PC-9 (cell line): ENCODE measurements at regions not wholly inside any gene's neighbourhood (a gene's known extent, or its start where the extent isn't known, plus 50 kb on each side); places are given as distances from the start of the nearest gene placed in this dataset.

Source experiments
- BruUV-seq: library from RNA; stranded (reverse); fragments of 400-500 nt; replicated peaks from 2 replicates; lab custom pipeline; 2021; lab: Mats Ljungman, UMichigan
- CTCF ChIA-PET: fragments of 300-600 bp; sonication (Branson Sonifier 250); formaldehyde crosslinking; loops from one replicate; lab custom pipeline; 2022; ENCODE audit warnings: antibody characterized with exemption; lab: Charles Lee
- POLR2A ChIA-PET: fragments of 300-600 bp; sonication (Branson Sonifier 250); formaldehyde crosslinking; loops from one replicate; lab custom pipeline; 2022; ENCODE audit warnings: antibody characterized with exemption; ENCODE audit not compliant: unreplicated experiment; lab: Charles Lee
- DNase-seq, 2 experiments: peaks; one replicate each; pipeline versions ENCODE4 v3.0.0 to v3.0.0-alpha.2; 2015 to 2022; ENCODE audit warnings: mixed read lengths in 1 of 2
- H2AFZ ChIP-seq: fragments of 200-600 bp; sonication (generic); 2 replicates; pipeline ENCODE4 v1.8.1; 2017; ENCODE audit warnings: antibody characterized with exemption
- H3F3A ChIP-seq: fragments of 200-600 bp; sonication (generic); 2 replicates; pipeline ENCODE4 v1.8.1; 2017; ENCODE audit warnings: antibody characterized with exemption, mild to moderate bottlenecking, low read depth; ENCODE audit not compliant: insufficient read depth
- H3K27ac ChIP-seq: fragments of 200-600 bp; sonication (generic); 2 replicates; pipeline ENCODE4 v1.6.1; 2016; ENCODE audit warnings: mixed run types
- H3K27me3 ChIP-seq: fragments of 200-600 bp; sonication (generic); 2 replicates; pipeline ENCODE4 v1.6.1; 2016; ENCODE audit warnings: low read depth, mixed run types; ENCODE audit not compliant: insufficient read depth
- H3K36me3 ChIP-seq: fragments of 200-600 bp; sonication (generic); 2 replicates; pipeline ENCODE4 v1.6.1; 2016; ENCODE audit warnings: low read depth, mixed run types
- H3K4me1 ChIP-seq: fragments of 200-600 bp; sonication (generic); replicated peaks from 2 replicates; pipeline ENCODE4 v1.6.1; 2016; ENCODE audit warnings: mixed run types; ENCODE audit not compliant: insufficient read depth
- H3K4me2 ChIP-seq: fragments of 200-600 bp; sonication (generic); 2 replicates; pipeline ENCODE4 v1.6.1; 2017; ENCODE audit warnings: mixed run types
- H3K4me3 ChIP-seq: fragments of 200-600 bp; sonication (generic); 2 replicates; pipeline ENCODE4 v1.6.1; 2016; ENCODE audit warnings: mixed run types
- H3K79me2 ChIP-seq: fragments of 200-600 bp; sonication (generic); 2 replicates; pipeline ENCODE4 v1.6.1; 2017; ENCODE audit warnings: low read depth, mixed run types
- H3K9me2 ChIP-seq: fragments of 200-600 bp; sonication (generic); 2 replicates; pipeline ENCODE4 v1.8.1; 2017; ENCODE audit warnings: mild to moderate bottlenecking; ENCODE audit not compliant: insufficient read depth
- H3K9me3 ChIP-seq: fragments of 200-600 bp; sonication (generic); 2 replicates; pipeline ENCODE4 v1.8.1; 2016; ENCODE audit warnings: low read depth; ENCODE audit not compliant: insufficient read depth
- H4K20me1 ChIP-seq: fragments of 200-600 bp; sonication (generic); 2 replicates; pipeline ENCODE4 v1.8.1; 2017; ENCODE audit not compliant: insufficient read depth
- EZH2 ChIP-seq: fragments of 200-600 bp; sonication (generic); IDR thresholded peaks from 2 replicates; pipeline ENCODE4 v1.8.0; 2017; ENCODE audit warnings: antibody characterized with exemption, low read depth
- intact Hi-C: fragments of 100-400 bp; cut with micrococcal nuclease; formaldehyde crosslinking; loops from one replicate; pipeline ENCODE4 v1.10.0; 2022; ENCODE audit not compliant: unreplicated experiment
- TF ChIP-seq, protein P1 (sequence below): fragments of 200-600 bp; sonication (generic); conservative IDR thresholded peaks from 2 replicates; pipeline ENCODE4 v1.6.1; 2017; ENCODE audit warnings: mixed run types, antibody characterized with exemption, mild to moderate bottlenecking, moderate library complexity

DNA sequence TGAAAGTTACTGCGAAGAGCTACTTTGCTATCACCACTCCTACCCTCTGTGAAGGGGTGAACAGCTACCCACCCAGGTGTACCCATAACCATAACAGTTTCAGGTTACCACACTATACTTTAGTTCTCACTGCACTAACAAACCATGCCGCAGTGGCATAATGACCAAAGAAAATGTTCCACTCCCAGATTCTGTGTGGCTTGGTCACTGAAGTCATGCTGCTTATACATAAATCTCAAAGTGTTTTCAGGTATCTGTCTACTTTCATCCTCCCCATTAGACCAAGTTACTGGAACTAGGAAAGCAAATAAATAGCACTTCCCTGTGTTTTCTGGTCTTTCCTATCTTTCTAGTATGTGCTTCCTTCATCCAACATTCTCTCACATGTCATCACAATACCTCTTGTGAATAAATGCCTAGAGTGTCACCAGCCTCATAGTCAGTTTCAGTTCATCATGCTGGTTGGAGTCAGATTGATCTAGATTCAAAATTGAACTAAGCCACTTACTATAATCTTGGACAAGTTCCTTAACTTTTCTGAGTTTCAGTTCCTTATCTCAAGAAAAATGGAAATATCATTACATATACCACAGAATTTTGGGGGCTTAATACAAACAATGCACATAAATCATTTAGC, 293.6 kb downstream of the FSIP2 start:
- intact Hi-C loops, result no loop called here
- H2AFZ ChIP-seq, result no peak overlapping the region
- no peaks in the 10 kb centered on the region for H4K20me1 ChIP-seq
- BruUV-seq, result no TSS peak
- no peaks in the 10 kb centered on the region for H3K79me2 ChIP-seq
- POLR2A ChIA-PET, result no interaction called here
- H3K27ac ChIP-seq, result no peak overlapping the region
- no peaks in the 10 kb centered on the region for H3K27me3 ChIP-seq
- H3F3A ChIP-seq, result no peaks in the 10 kb centered on the region
- no peaks in the 10 kb centered on the region for H3K4me1 ChIP-seq
- no peak for DNase-seq
- H3K9me2 ChIP-seq, result no peaks in the 10 kb centered on the region
- CTCF ChIA-PET, result interaction anchor here (0.6 kb wide), 1 partner anchor 210 kb away, joined by 5 read pairs; no protein-coding TSS in a partner anchor
- no peak overlapping the region for H3K4me2 ChIP-seq
- no peaks in the 10 kb centered on the region for H3K9me3 ChIP-seq
- TF ChIP-seq EZH2, result no peak
- TF ChIP-seq, protein P1, sequence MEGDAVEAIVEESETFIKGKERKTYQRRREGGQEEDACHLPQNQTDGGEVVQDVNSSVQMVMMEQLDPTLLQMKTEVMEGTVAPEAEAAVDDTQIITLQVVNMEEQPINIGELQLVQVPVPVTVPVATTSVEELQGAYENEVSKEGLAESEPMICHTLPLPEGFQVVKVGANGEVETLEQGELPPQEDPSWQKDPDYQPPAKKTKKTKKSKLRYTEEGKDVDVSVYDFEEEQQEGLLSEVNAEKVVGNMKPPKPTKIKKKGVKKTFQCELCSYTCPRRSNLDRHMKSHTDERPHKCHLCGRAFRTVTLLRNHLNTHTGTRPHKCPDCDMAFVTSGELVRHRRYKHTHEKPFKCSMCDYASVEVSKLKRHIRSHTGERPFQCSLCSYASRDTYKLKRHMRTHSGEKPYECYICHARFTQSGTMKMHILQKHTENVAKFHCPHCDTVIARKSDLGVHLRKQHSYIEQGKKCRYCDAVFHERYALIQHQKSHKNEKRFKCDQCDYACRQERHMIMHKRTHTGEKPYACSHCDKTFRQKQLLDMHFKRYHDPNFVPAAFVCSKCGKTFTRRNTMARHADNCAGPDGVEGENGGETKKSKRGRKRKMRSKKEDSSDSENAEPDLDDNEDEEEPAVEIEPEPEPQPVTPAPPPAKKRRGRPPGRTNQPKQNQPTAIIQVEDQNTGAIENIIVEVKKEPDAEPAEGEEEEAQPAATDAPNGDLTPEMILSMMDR, result no peak
- H3K36me3 ChIP-seq, result no peaks in the 10 kb centered on the region
- H3K4me3 ChIP-seq, result no peak overlapping the region

DNA sequence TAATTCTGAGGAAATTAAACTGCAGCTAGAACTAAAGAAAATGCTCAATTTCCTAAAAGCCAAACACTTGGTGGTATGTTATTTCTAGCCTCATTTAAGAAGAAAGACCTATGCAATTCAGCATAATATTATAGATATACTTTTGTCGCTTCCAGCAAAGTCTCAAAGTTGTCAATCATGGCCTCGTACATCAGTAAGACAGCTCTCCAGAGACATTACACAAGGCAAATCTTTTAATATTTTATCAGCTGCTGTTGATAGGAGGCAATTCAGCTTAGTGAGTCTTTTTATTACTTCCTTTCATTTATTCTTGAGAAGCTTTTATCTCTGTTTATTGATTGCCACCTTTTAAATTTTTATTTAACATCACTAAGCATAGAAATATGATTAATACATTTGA, 294.3 kb downstream of the FSIP2 start:
- Histone ChIP-seq H3K27me3 (no peaks in the 10 kb centered on the region), H3K79me2 (no peaks in the 10 kb centered on the region), H4K20me1 (no peaks in the 10 kb centered on the region), H3K9me3 (no peaks in the 10 kb centered on the region), H3K4me2 (no peak overlapping the region), H3K4me3 (no peak overlapping the region), H3K9me2 (no peaks in the 10 kb centered on the region), H3F3A (no peaks in the 10 kb centered on the region), H3K4me1 (no peaks in the 10 kb centered on the region), H2AFZ (no peak overlapping the region), H3K27ac (no peak overlapping the region), H3K36me3 (no peaks in the 10 kb centered on the region)
- CTCF ChIA-PET, result no interaction called here
- POLR2A ChIA-PET, result no interaction called here
- TF ChIP-seq, protein P1, result no peak
- TF ChIP-seq EZH2, result no peak
- no TSS peak for BruUV-seq
- intact Hi-C loops, result no loop called here
- DNase-seq, result no peak

DNA sequence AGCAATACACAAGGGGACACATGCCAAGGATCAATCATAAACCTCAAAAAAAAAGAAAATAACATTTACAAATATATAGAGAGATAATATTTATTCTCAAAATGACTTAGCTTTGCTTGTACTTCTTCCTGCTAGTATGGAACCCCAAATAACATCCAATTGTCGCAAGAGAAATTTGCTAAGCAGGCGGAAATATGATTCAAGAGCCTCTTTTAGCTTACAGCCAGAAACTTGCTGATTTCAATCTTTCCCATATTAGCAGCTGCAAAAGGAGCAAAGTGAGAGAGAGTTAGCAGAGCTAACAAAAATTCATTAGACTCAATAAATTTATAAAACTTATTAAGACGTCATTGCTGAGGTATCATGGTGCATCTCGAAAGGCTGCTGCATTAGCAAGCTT, 294.9 kb downstream of the FSIP2 start:
- Histone ChIP-seq H4K20me1 (no peaks in the 10 kb centered on the region), H2AFZ (no peak overlapping the region), H3K27me3 (no peaks in the 10 kb centered on the region), H3K9me3 (no peaks in the 10 kb centered on the region), H3F3A (no peaks in the 10 kb centered on the region), H3K27ac (no peak overlapping the region), H3K4me2 (no peak overlapping the region), H3K9me2 (no peaks in the 10 kb centered on the region), H3K4me1 (no peaks in the 10 kb centered on the region), H3K4me3 (no peak overlapping the region), H3K36me3 (no peaks in the 10 kb centered on the region), H3K79me2 (no peaks in the 10 kb centered on the region)
- TF ChIP-seq, protein P1, result no peak
- TF ChIP-seq EZH2, result no peak
- ChIA-PET POLR2A (no interaction called here), CTCF (no interaction called here)
- no peak for DNase-seq
- intact Hi-C loops, result no loop called here
- no TSS peak for BruUV-seq
